LNCaP clone FGC (cell line): ENCODE measurements at regions not wholly inside any gene's neighbourhood (a gene's known extent, or its start where the extent isn't known, plus 50 kb on each side); places are given as distances from the start of the nearest gene placed in this dataset.

Source experiments
- DNase-seq: peaks from one replicate; pipeline ENCODE4 v3.0.0-alpha.2; 2011; ENCODE audit warnings: low read depth
- H3K4me3 ChIP-seq: 2 replicates; pipeline ENCODE4 v1.5.1; 2011; ENCODE audit warnings: mild to moderate bottlenecking, low read depth, low read length, control low read depth
- TF ChIP-seq, protein P1 (sequence below): IDR thresholded peaks from 2 replicates; pipeline ENCODE4 v1.5.1; 2012; ENCODE audit warnings: mild to moderate bottlenecking; ENCODE audit not compliant: control insufficient read depth, insufficient read depth; ENCODE audit errors: extremely low read depth

DNA sequence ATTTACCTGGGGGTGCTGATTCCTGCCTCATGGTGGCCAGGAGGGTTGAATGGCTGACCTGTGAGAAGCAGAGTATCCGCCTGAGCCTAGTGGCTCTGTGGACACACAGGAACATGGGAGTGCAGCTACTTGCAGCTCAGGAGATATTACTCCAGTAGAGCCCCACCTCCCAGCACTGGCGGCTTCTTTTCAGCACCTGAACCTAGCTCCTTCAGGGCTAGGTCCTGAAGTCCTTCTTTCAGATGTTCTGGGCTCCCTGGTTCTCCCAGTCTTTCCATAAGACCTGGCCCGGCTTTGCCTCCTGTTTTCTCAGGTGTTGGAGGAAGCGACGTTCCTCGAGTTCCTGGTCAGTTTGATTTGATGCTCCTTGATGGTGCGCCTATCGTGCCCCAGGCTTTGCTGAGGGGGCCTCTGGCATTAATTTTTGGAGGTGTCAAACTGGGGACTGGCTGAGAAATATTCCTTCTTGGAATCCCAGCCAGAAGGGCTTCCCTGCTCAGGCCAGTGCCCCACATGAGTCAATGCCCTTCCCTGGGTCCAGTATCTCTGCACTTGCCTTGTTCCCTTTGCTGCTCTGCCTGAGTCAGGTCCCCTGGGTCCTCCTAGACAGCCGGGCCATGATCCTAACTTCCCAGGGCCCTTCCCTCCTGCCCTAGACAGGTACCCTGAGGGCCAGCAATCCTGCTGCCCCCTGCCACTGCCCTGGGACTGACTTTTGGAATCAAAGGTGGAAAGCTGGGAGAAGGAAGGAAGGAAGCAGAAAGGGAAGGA, 110.7 kb upstream of the HAAO start:
- TF ChIP-seq, protein P1, sequence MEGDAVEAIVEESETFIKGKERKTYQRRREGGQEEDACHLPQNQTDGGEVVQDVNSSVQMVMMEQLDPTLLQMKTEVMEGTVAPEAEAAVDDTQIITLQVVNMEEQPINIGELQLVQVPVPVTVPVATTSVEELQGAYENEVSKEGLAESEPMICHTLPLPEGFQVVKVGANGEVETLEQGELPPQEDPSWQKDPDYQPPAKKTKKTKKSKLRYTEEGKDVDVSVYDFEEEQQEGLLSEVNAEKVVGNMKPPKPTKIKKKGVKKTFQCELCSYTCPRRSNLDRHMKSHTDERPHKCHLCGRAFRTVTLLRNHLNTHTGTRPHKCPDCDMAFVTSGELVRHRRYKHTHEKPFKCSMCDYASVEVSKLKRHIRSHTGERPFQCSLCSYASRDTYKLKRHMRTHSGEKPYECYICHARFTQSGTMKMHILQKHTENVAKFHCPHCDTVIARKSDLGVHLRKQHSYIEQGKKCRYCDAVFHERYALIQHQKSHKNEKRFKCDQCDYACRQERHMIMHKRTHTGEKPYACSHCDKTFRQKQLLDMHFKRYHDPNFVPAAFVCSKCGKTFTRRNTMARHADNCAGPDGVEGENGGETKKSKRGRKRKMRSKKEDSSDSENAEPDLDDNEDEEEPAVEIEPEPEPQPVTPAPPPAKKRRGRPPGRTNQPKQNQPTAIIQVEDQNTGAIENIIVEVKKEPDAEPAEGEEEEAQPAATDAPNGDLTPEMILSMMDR: no peak
- DNase-seq: no peak
- H3K4me3 ChIP-seq: no peak overlapping the region

DNA sequence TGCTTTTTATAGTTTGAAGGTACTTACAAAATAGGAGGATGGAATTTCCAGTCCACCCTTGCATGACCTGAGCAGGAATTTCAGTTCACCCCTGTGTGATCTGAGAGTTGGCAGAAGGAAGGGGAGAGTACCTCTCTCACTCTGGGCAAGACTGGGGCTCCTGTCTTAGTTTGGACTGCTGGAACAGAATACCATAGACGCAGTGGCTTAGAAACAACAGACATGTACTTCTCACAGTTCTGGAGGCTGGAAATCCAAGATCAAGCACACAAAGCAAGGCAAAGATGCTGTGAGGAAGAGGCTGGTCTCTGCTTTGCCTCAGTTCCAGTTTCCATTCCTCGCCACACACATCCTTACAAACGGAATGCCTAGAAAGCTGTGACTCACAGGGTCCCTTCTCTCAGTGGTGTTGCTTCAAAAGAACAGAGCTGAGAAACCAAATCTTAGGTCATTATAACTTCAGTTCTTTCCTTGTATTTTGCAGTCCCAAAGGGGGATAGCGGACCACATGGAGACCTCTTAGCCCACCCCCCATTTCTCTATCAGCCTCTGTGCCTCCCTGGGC, 108.8 kb upstream of the HAAO start:
- DNase-seq: no peak
- TF ChIP-seq, protein P1: no peak
- no peak overlapping the region for H3K4me3 ChIP-seq

DNA sequence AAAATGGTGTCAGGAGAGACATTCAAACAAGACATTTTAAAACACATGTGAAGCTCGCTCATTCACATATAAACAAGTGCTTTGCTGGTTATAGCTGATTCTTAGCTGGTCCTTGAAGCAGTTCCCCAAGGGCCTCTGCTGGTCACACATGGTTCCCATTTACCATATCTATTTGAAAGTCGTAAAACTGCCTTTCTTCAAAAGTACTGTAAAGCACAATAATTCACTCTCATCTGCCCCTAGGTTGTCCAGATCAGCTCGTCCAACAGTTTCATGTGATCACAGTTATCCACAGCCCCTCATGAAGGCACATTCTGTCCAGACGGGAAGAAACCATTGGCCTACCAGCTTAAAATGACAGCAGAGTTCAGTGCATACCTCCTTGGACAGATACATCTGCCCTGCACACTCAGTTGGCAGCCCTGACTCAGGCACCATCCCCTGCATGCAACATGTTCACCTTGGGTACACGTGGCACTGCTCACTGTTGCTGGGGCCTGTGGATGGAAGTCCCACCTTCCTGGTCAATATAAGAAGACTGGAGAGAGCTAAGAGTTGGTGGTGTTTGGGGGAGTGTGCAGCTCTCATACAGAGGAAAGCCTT, 108.0 kb upstream of the HAAO start:
- DNase-seq: no peak
- TF ChIP-seq, protein P1: no peak
- no peak overlapping the region for H3K4me3 ChIP-seq

DNA sequence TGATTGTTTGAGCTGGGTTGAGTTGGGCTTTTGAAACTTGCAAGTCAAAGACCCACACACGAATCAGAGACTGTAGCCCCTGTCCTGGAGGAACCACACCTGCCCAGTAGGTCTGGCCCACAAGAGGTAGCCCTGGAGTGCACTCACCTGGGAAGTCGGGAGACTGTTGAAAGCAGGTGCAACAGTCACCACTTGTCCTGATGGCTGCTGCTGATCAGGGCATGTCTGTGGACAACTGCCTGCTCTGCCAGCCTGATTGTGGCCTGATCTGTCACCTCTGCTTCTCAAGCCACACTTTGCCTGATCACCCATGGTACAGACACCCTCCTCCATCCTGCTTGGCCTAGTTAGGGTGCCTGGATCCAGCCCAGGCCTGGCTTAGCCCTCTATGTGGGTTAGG, 105.0 kb upstream of the HAAO start:
- DNase-seq: no peak
- TF ChIP-seq, protein P1: no peak

DNA sequence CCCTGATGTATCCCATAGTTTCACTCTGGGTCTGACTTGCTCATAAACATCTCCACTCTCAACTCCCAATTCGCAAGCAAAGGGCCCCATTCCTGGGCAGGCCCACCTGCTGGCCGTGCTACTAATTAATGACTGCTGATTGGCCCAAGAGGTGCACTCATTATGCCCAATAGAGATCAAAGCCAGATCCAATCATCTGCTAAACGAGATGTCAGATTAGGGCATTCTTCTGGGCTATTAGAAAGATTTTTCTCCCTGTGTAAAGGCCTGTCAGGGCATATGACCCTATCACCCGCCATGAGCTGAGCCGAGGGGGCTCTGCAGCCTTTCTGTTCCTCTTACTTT, 103.4 kb upstream of the HAAO start:
- TF ChIP-seq, protein P1: no peak
- DNase-seq: no peak
- no peak overlapping the region for H3K4me3 ChIP-seq

More for the DNA sequence above, 105.0 kb upstream of the HAAO start:
- no peak overlapping the region for H3K4me3 ChIP-seq

DNA sequence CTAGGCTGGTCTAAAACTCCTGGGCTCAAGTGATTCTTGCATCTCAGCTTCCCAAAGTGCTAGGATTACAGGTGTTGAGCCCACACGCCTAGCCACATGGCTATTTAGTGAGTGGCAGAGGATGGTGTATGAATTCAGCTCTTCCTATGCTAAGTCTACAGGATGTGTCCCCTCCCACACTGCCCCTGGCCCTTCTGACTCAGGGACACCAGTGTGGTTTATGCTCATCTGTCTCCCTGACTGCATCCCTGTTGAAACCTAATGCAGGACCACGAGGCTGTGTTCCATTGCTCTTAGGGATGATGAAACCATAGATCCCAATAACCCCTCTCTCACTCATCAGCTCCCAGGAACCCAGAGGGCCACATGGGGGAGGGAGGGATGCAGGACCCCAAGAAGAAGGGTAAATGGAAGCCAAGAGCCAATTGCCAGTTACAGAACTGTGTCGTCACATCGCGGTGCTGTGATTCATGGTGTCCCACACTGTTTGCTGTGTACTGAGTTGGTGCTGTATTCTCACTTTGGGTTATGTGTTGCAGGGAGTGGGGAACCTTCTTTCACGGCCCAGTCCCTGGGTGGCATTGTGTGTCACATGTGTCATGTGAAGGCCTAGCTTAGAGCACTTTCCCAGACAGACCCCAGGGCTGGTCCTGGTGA, 102.9 kb upstream of the HAAO start:
- no peak overlapping the region for H3K4me3 ChIP-seq
- no peak for DNase-seq
- TF ChIP-seq, protein P1: no peak
